Esophagus muscularis mucosa (tissue), 3 donors: ENCODE measurements at regions not wholly inside any gene's neighbourhood (a gene's known extent, or its start where the extent isn't known, plus 50 kb on each side); places are given as distances from the start of the nearest gene placed in this dataset.

Source experiments
- EP300 ChIP-seq: sonication (generic); formaldehyde crosslinking; IDR thresholded peaks from one replicate; pipeline ENCODE4 v1.6.1; 2017; ENCODE audit warnings: antibody characterized with exemption
- POLR2A ChIP-seq: fragments of 450-650 bp; IDR thresholded peaks from one replicate; pipeline ENCODE4 v1.6.1; 2017; ENCODE audit warnings: antibody characterized with exemption, moderate library complexity, mild to moderate bottlenecking, low read depth
- POLR2AphosphoS5 ChIP-seq, 2 donors: sonication (generic); formaldehyde crosslinking; IDR thresholded peaks; one replicate each; pipeline ENCODE4 v1.6.1; 2017; ENCODE audit warnings: antibody characterized with exemption in 2 of 2

DNA sequence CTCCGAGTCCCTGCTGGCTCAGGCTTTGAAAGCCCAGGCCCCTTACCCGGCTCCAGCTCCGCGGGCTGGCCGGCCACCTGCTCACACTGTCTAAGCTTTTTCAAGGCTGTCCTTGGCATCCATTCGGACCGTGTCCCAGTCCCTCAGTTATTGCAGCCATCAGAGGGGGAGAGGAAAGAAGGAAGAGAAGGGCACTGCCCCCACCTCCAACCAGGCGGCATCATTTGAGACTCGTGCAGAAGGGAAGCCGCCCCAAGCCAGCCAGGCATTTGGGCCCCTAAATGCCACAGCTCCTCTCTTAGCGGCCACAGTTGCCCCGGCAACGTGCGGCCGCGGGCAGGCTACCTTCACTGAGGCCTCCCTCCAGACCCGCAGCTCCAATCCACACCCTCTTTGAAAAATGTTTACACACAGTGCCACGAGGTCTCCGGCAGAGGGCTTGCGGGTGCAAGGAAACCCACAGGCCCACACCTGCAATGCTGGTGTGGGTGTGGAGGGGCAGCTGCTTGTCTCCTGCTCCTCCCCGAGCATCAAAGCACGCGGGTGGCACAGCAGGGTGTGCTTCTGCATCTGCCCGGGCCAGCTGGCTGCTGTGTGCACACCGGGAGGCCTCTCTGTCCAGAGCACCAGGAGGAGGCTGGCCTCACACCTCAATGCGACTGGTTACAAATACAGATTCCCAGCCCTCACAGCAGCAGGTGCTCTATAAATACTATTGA is 124.4 kb downstream of the CTTN start:
- TF ChIP-seq POLR2A (no peak), POLR2AphosphoS5 (IDR thresholded peaks at IDR 0.05) (no peak), EP300 (no peak)
